ENCODE measurements at regions not wholly inside any gene's neighbourhood (a gene's known extent, or its start where the extent isn't known, plus 50 kb on each side); places are given as distances from the start of the nearest gene placed in this dataset.

- peak; percentile 53 for DNase-seq
Observed at GRCh38 chrX:39577985-39578869, 519.5 kb downstream of the BCOR start.

GRCh38 chrX:39580043-39580442, 517.7 kb downstream of the BCOR start:
- no peak for DNase-seq

DNA sequence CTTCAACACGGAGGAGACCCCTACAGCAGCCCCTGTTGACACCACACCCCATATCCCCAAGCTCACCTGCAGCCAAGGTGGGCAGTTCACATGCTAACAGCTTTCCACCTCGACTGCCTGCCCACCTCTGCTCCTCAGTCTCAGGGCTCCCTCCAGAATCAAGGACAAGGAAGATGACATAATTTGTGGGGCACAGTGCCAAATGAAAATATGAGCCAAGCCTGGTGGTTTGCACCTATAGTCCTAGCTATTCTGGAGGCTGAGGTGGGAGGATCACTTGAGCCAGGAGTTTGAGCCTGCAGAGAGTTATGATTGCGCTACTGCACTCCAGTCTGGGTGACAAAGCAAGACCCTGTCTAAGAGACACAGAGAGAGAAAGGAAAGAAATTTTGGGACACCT, 516.3 kb downstream of the BCOR start:
- no peak for DNase-seq

- DNase-seq, result no peak
Observed at GRCh38 chrX:39582091-39582490, 515.7 kb downstream of the BCOR start.

GRCh38 chrX:39582976-39583375, 514.8 kb downstream of the BCOR start:
- DNase-seq, result no peak

DNA sequence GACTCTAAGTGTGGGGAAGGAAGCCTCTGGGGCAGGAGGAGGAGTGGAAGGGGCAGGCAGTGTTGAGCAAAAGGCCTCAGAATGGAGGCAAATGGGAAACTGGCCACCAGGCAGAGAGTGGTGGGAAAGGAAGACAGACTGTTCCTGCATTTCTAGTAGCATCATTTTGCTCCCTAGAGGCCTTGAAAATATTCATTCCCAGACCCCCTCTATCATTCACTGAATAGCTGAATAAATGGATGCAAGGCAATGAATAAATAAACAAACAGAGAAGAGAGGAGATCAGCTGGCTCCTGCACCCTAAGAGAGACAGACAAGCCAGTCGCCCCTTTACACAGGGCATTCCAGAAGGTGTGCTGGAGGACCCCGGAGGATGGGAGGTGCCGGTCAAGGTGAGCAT, 511.9 kb downstream of the BCOR start:
- no peak for DNase-seq

GRCh38 chrX:39586359-39586758, 511.4 kb downstream of the BCOR start:
- DNase-seq, result no peak

- DNase-seq, result no peak
Observed at GRCh38 chrX:39591099-39591498, 506.7 kb downstream of the BCOR start.

- DNase-seq, result no peak
Observed at GRCh38 chrX:39592776-39593175, 505.0 kb downstream of the BCOR start.

DNA sequence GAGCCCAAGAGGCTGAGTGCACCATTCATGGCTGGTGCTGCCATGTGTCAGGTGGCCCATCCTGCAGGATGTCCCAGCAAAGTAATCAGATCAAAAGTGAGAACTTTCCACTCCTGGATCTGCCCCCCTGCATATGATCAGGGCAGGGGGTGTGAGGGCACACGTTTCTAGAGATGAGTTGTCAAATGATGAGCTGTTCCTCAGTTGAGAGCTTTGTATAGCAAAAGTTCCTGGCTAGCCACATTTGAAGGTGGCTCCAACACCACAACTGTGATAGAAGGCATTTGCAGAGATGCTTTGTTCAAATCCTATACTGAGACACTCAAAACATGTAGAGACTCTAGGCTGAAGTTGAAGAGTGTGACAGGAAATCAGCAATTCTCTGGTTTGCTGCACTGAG, 501.8 kb downstream of the BCOR start:
- no peak for DNase-seq

GRCh38 chrX:39596437-39596836, 501.3 kb downstream of the BCOR start:
- no peak for DNase-seq

- no peak for DNase-seq
Observed at GRCh38 chrX:39599339-39599738, 498.4 kb downstream of the BCOR start.

GRCh38 chrX:39600222-39600621, 497.5 kb downstream of the BCOR start:
- DNase-seq, result no peak

DNA sequence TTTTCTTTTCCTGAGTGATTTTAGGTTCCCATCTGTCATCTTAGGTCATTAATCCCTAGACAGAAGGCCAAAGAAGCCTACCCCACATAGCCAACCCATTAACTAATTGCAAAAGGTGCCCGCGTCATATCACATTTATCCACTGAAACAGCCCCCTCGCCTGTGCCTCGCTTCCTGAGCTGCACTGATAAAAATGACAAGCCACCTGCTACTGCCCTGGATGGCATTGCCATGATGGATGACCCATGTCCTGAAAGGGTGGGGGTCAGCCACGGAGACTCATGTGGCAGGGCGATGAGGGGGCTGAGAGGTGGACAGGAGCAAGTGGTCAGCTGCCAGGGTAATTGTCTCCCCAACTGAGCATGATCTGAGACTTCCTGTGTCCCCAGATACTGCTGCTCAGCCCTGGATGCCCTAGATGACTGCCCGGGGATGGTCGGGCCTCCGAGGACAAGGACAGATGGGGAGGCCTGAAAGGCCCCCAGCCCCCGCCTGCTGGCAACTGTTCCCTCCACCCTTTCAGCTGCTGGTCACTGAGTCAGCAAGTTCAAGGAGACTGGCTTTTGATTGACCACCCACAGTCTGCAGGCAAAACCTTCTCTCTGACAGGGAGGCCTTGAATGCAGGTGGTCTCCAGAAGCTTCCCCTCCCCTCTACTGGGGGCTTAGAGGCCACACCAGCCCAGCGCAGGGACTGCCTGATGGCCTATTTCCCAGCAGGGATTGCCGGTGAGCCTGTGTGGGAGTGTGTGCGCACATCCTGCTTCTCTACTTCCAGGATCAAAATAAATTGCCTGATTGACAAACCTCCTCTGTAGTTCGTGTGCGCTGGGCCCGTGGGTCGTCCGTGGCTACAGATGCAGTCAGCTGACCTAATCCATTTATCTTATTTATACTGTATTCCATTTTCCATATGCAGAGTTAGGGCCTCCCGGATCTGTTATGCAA, 496.3 kb downstream of the BCOR start:
- DNase-seq, result no peak

DNA sequence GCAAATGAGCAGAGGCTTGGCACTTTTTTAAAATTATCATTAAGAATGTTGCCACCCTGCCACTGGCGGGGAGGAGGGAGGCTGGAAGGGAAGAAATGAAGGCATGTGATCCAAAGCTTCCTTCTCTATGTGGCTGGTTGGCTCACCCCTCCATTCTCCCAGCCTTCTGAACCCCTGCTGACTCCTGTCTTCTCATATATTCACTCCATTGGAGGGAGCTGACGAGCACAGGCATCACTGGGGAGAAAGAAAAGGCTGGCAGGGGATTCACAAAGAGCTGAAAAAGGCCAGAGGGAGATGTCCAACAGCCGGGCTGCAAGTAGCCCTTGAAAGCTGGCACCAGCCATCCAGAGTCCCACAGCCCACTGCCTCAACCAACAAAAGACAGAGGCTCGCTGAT, 495.6 kb downstream of the BCOR start:
- DNase-seq, result no peak

GRCh38 chrX:39603230-39603629, 494.5 kb downstream of the BCOR start:
- DNase-seq, result no peak

DNA sequence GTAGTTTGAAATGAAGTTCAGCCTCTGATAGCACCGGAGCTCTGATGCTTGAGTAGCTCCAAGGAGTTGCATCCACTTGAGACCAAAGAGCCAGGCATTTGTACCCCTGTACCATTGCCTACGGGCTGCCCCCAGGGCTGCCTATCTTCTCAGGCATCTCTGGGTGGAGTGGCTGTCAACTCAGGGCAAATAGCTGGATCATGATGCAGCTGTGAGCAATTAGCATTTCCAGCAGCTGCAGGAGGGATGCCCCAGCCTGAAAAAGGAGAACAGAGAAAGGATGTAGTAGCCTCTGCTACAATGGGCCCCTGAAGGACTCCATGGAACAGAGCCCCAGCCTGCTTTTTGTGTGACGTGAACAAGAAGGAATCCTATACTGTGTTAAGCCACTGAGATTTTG, 492.6 kb downstream of the BCOR start:
- DNase-seq, result peak; percentile 53

DNA sequence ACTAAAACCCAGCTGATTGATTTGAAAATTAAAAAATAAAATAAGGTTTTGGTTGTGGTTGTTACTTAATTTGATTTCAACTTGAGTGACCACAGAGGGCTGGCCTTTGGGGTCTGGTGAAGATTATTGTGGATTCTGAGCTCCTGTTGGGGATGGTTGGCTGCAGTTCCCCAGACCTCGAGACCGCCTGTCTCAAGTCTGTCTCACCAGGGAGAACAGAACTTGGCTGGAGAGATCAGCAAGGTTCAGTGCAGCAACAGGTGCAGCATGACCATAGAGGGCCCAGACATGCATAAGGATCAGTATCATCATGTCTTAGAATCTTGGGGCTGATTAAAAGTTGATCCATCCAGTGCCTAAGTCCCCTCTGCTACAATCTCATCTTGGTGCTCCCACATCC, 491.9 kb downstream of the BCOR start:
- no peak for DNase-seq

DNA sequence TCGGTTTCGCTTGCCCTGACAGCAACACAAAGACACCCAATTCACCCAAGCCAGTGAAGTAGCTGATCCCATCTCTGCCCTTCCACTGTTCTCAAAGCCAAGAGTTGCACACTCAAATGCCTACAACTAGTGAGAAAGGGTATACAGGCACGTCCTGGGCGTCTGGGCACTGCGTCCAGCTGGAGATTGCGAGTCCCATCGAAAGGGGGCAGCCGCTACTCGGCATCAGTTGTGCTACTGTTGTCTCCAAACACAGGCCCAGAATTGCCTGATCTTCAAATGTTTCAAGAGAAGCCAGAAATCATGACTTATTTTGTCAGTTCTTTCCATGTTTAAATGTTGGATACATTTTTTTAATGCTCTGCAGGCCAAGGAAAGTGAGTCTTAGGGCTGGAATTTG, 487.8 kb downstream of the BCOR start:
- DNase-seq, result no peak

DNA sequence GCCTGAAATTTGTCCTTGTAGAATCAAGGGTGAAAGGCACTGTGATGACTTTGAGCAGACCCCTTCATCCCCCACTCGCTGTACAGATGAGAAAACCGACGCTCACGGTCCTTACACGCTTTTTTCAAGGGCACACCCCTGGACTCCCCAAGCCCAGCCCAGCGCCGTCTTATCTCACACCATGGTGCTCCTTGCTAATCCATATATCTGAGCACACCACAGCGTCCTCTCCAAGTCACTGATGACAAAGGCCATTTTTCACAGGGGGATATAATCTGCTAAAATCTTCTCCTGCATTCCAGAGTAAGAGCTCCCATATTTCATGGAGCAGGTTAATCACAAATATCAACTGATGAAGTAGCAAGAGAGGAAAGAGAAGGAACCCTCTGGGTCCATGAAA, 486.3 kb downstream of the BCOR start:
- DNase-seq, result no peak

- peak; percentile 62 for DNase-seq
Observed at GRCh38 chrX:39613482-39613995, 484.2 kb downstream of the BCOR start.

DNA sequence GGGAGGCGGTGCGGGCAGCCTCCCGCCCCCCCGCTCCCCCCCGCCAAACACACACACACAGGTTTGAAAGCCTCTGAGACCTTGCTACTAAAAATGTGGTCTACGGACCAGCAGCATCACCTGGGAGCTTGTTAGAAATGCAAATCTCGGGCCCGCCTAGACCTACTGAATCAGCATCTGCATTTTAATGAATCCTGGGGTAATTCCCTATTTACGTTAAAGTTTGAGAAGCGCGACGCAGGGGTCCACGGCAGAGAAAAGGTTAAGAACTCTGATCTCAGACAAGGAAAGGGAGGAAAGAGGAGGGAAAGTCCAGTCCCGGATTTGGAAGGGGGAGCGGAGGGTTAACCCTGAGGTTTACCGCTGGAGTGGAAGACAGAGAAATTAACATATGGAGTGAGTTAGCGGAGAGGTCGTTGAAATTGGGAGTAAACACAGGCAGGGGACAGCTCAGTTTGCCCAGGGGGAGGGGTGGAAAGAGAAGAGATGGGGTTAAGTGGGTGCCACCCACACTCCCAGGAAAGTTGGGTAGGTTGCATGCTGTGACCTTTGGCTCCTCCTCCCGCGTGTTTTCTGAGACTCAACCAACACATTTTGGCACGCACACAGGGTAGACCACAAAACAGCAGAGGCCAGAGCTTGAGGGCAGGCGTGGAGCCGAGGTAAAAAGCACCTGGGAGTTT, 483.6 kb downstream of the BCOR start:
- no peak for DNase-seq

DNA sequence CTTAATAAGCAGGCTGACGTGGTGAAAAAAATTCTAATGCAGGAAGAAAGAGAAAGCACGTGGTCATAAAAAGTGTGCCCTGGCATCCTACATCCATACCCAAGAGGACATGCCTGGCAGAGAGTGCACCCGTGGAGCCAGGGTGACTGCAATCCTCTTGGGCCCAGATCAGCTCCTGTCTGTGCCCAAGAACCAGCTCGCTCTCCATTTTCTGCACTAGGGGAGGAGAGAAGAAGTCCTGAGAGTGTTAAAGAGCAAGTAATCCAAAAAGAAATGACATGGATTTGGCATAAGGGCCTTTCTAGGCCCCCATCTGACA, 483.1 kb downstream of the BCOR start:
- no peak for DNase-seq
